ENCODE measurements at regions not wholly inside any gene's neighbourhood (a gene's known extent, or its start where the extent isn't known, plus 50 kb on each side); places are given as distances from the start of the nearest gene placed in this dataset.
A peak's percentile ranks its signal among the peaks of the same experiment; 100 is the strongest.

GRCh38 chr13:93055233-93055632 is 171.4 kb upstream of the GPC6 start:
- no peak overlapping the region for H3K4me3 ChIP-seq (ENCODE audit: low read depth, low read length)
- H3K36me3 ChIP-seq (replicated peaks): no peaks in the 10 kb centered on the region
- in situ Hi-C loops (cut with HindIII; ENCODE audit: low pct_ligation_motif_present, low sequenced_read_pairs): no loop called here
- no peak for DNase-seq
- TF ChIP-seq, protein P1, sequence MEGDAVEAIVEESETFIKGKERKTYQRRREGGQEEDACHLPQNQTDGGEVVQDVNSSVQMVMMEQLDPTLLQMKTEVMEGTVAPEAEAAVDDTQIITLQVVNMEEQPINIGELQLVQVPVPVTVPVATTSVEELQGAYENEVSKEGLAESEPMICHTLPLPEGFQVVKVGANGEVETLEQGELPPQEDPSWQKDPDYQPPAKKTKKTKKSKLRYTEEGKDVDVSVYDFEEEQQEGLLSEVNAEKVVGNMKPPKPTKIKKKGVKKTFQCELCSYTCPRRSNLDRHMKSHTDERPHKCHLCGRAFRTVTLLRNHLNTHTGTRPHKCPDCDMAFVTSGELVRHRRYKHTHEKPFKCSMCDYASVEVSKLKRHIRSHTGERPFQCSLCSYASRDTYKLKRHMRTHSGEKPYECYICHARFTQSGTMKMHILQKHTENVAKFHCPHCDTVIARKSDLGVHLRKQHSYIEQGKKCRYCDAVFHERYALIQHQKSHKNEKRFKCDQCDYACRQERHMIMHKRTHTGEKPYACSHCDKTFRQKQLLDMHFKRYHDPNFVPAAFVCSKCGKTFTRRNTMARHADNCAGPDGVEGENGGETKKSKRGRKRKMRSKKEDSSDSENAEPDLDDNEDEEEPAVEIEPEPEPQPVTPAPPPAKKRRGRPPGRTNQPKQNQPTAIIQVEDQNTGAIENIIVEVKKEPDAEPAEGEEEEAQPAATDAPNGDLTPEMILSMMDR (IDR thresholded peaks at IDR 0.05; ENCODE audit: low read depth, low read length, missing control alignments): no peak
- H3K27ac ChIP-seq: no peak overlapping the region
- no peaks in the 10 kb centered on the region for H3K27me3 ChIP-seq (replicated peaks)

GRCh38 chr13:93058301-93058700 is 168.3 kb upstream of the GPC6 start:
- in situ Hi-C loops (cut with HindIII; ENCODE audit: low pct_ligation_motif_present, low sequenced_read_pairs): no loop called here
- H3K27ac ChIP-seq: no peak overlapping the region
- H3K36me3 ChIP-seq (replicated peaks): no peaks in the 10 kb centered on the region
- DNase-seq: no peak
- TF ChIP-seq, protein P1 (IDR thresholded peaks at IDR 0.05; ENCODE audit: low read depth, low read length, missing control alignments): no peak
- no peak overlapping the region for H3K4me3 ChIP-seq (ENCODE audit: low read depth, low read length)
- no peaks in the 10 kb centered on the region for H3K27me3 ChIP-seq (replicated peaks)

- Histone ChIP-seq H3K27ac (no peak overlapping the region), H3K36me3 (replicated peaks) (no peaks in the 10 kb centered on the region), H3K4me3 (ENCODE audit: low read depth, low read length) (no peak overlapping the region), H3K27me3 (replicated peaks) (no peaks in the 10 kb centered on the region)
- TF ChIP-seq, protein P1 (IDR thresholded peaks at IDR 0.05; ENCODE audit: low read depth, low read length, missing control alignments): no peak
- in situ Hi-C loops (cut with HindIII; ENCODE audit: low pct_ligation_motif_present, low sequenced_read_pairs): no loop called here
- DNase-seq: no peak
These were observed 166.5 kb upstream of the GPC6 start for GRCh38 chr13:93060144-93060543.

- H3K36me3 ChIP-seq (replicated peaks): no peaks in the 10 kb centered on the region
- H3K27me3 ChIP-seq (replicated peaks): no peaks in the 10 kb centered on the region
- TF ChIP-seq, protein P1 (IDR thresholded peaks at IDR 0.05; ENCODE audit: low read depth, low read length, missing control alignments): no peak
- peak overlapping the region; percentile 85 for H3K27ac ChIP-seq
- DNase-seq: peak; percentile 89
- no peak overlapping the region for H3K4me3 ChIP-seq (ENCODE audit: low read depth, low read length)
- in situ Hi-C loops (cut with HindIII; ENCODE audit: low pct_ligation_motif_present, low sequenced_read_pairs): no loop called here
These were observed 160.4 kb upstream of the GPC6 start for GRCh38 chr13:93066187-93066586.

- H3K27me3 ChIP-seq (replicated peaks): no peaks in the 10 kb centered on the region
- no peaks in the 10 kb centered on the region for H3K36me3 ChIP-seq (replicated peaks)
- no peak overlapping the region for H3K27ac ChIP-seq
- DNase-seq: peak; percentile 40
- TF ChIP-seq, protein P1 (IDR thresholded peaks at IDR 0.05; ENCODE audit: low read depth, low read length, missing control alignments): no peak
- in situ Hi-C loops (cut with HindIII; ENCODE audit: low pct_ligation_motif_present, low sequenced_read_pairs): no loop called here
- H3K4me3 ChIP-seq (ENCODE audit: low read depth, low read length): no peak overlapping the region
These were observed 147.3 kb upstream of the GPC6 start for GRCh38 chr13:93079294-93079693.

DNA sequence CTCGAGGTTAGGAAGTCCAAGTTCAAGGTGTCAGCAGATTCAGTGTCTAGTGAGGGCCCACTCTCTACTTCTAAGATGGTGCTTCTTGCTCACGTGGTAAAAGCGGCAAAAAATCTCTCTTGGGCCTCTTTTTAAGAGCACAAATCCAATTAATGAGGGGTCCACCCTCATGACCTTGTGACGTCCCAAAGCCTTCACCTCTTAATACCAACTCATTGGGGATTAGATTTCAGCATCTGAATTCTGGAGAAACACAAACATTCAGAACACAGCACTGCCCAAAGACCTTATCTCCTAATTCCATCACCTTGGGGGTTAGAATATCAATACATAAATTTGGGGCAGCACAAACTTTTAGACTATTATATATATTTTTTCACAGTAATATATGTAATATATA is 146.4 kb upstream of the GPC6 start:
- TF ChIP-seq, protein P1 (IDR thresholded peaks at IDR 0.05; ENCODE audit: low read depth, low read length, missing control alignments): no peak
- in situ Hi-C loops (cut with HindIII; ENCODE audit: low pct_ligation_motif_present, low sequenced_read_pairs): no loop called here

More for the DNA sequence above, 146.4 kb upstream of the GPC6 start:
- H3K27ac ChIP-seq: no peak overlapping the region
- H3K4me3 ChIP-seq (ENCODE audit: low read depth, low read length): no peak overlapping the region
- no peaks in the 10 kb centered on the region for H3K27me3 ChIP-seq (replicated peaks)
- H3K36me3 ChIP-seq (replicated peaks): no peaks in the 10 kb centered on the region
- no peak for DNase-seq

Measured in brain microvascular endothelial cell (primary cell).